ENCODE measurements at regions not wholly inside any gene's neighbourhood (a gene's known extent, or its start where the extent isn't known, plus 50 kb on each side); places are given as distances from the start of the nearest gene placed in this dataset.

DNA sequence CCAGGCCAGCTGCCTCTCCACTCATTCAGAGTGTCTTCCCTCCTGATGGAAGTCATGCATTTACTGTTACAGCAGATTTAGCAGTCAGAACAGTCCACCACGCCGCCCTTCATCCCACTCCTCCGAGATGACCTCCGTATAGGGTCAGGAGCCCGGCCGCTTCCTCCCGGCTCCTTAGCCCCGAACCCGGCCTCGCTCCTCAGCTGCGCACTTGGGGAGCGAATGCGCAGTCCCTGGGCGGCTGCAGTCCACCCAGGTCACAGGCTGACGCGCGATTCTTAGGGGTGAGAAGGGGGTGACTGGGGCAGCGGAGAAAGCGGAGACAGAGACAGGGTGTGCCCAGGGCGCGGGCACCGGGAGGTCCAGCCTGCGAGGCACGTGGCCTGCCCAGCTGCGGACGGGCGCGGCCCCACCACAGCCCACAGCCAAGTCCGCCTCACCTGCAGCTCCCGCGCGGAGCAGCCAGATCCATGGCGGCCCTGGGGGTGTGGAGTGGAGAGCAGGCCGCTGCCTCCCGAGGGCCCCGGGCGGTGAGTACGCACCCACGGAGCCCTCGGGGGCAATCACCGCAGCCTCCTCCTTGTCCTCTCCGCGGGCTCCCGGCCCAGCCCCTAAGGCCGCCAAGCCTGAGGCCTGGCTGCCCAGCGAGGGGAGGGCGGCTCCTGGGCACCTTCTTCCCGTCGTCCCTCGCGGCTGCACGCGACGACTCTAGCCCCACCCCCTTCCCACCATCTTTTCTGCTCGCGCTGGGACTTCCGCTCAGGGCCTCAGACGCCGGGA, 286.6 kb downstream of the BRD1 start:
- TF ChIP-seq, protein P1, sequence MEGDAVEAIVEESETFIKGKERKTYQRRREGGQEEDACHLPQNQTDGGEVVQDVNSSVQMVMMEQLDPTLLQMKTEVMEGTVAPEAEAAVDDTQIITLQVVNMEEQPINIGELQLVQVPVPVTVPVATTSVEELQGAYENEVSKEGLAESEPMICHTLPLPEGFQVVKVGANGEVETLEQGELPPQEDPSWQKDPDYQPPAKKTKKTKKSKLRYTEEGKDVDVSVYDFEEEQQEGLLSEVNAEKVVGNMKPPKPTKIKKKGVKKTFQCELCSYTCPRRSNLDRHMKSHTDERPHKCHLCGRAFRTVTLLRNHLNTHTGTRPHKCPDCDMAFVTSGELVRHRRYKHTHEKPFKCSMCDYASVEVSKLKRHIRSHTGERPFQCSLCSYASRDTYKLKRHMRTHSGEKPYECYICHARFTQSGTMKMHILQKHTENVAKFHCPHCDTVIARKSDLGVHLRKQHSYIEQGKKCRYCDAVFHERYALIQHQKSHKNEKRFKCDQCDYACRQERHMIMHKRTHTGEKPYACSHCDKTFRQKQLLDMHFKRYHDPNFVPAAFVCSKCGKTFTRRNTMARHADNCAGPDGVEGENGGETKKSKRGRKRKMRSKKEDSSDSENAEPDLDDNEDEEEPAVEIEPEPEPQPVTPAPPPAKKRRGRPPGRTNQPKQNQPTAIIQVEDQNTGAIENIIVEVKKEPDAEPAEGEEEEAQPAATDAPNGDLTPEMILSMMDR (conservative IDR thresholded peaks at IDR 0.05; ENCODE audit: low read depth, low read length): no peak
- H3K4me3 ChIP-seq (ENCODE audit: low read depth, low read length): no peak overlapping the region
- no peak for DNase-seq (ENCODE audit: low read depth)

DNA sequence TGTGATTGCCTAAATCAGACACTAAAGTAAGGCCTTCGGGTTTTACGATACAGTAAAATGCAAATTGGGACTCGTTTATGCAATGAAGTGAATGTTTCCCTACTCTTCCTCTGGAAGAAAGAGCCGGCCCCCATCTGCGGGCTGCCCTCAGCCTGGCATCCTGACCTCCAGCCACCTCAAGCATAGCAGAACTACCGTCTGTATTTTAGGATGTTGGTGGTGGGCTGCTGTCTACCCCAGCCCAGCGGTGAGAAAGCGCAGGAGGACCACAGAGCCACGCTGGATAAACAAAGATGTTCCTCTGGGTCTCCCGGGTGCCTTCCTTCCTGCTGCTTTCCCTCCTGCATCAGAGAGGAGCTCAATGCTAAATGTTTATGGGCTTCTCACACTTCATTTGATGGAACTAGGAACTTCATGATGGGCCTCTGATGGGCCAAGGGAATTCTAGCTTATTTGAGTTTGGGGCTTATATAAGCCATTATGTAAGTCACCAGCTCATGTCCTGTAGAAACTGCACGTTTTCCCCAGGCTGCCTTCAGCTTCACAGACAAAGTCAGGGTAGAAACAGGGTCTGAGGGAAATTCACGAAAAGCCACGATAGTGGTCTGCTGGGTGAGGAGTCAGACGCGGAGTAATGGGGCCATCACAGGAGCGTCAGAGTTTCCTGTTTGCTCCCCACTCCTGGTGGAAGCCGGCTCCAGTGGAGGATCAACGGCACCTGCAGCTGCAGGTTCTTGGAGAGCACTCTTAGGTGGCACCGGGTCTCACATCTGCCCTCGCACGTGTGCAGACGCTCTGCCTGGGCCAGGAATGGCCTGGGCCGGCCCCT, 287.4 kb downstream of the BRD1 start:
- DNase-seq (ENCODE audit: low read depth): no peak
- TF ChIP-seq, protein P1 (conservative IDR thresholded peaks at IDR 0.05; ENCODE audit: low read depth, low read length): no peak
- H3K4me3 ChIP-seq (ENCODE audit: low read depth, low read length): no peak overlapping the region

DNA sequence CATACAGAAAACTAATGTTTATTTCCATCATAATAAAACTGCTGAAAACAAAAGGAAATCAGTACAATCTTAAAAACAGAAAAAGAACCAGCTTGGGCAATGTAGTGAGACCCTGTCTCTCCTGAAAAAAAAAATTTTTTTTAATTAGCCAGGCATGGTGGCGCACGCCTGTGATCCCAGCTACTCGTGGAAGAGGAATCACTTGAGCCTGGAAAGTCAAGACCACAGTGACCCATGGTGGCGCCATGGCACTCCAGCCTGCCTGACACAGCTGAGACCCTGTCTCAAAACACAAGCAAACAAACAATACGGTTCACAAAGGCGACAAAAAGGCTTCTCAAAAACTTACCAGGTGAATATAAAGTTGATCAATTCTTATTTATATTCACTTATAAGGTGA, 289.7 kb downstream of the BRD1 start:
- no peak overlapping the region for H3K4me3 ChIP-seq (ENCODE audit: low read depth, low read length)
- no peak for DNase-seq (ENCODE audit: low read depth)
- TF ChIP-seq, protein P1 (conservative IDR thresholded peaks at IDR 0.05; ENCODE audit: low read depth, low read length): no peak

DNA sequence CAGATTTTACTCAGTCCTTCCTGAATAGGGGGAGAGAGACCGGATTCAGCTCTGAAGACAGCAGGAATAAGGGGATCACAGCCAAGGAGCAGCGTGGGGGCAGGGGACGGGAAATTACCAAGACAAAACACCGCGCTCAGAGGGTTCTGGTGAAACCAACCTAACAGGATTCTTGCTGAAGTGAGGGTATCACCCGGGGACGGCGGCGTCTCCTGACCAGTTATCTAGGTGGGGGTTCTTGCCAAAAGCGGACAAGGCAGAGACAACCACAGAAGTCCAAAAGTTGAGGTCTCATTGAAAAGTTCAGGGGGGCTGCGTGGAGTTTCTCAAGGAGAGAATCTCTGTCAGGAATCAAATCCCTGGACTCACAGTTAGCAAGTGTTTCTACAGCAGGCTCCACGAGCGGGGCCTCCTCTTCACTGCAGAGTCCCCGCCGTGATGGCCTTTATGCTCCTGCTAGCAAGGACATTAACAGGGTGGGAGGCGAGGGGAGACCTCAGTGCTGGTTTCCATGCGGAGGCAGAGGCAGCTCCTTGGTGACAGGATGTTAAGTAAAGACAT, 291.0 kb downstream of the BRD1 start:
- DNase-seq (ENCODE audit: low read depth): no peak

DNA sequence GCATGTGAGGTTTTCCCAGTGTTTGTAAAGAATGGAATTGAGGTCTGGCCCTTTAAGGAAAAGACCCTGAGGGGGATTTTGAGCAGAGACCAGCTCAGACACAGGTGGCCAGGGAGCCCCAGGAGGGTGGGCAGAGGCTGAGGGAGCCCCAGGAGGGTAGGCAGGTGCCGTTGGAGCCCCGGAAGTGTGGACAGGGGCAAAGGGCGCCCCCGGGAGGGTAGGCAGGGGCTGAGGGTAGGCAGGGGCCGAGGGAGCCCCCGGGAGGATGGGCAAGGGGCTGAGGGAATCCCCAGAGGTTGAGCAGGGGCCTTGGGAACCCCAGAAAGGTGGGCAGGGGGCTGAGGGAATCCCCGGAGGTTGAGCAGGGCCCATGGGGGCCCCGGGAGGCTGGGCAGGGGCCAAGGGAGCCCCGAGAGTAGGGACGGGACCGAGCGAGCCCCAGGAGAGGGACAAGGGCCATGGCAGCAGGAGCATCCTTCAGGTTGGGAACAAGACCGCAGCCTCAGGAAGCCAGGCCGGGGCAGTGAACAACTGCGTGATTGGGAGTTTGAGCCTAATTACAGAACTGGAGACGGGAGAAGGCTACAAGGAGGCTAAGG, 292.0 kb downstream of the BRD1 start:
- no peak overlapping the region for H3K4me3 ChIP-seq (ENCODE audit: low read depth, low read length)
- TF ChIP-seq, protein P1 (conservative IDR thresholded peaks at IDR 0.05; ENCODE audit: low read depth, low read length): no peak
- DNase-seq (ENCODE audit: low read depth): no peak

More for the DNA sequence above, 291.0 kb downstream of the BRD1 start:
- H3K4me3 ChIP-seq (ENCODE audit: low read depth, low read length): no peak overlapping the region
- TF ChIP-seq, protein P1 (conservative IDR thresholded peaks at IDR 0.05; ENCODE audit: low read depth, low read length): no peak

DNA sequence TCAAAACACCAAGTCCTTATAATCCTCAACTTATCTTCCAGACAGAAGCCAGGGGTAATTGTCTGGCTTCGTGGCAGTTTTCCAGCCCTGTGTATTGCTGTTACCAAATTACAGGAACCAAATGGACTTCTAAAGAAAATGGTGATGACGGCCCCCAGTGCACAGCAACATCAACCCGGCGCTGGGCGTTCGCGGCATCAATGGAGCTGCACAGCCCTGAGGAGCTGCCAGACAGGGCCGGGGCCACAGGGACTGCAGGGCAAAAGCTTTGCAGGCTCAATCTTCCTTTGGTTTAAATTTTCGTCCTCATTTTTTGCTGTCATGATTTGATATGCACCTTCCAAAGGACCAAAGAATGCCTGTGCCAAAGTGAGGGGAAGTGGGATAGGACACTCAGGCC, 292.5 kb downstream of the BRD1 start:
- no peak overlapping the region for H3K4me3 ChIP-seq (ENCODE audit: low read depth, low read length)
- TF ChIP-seq, protein P1 (conservative IDR thresholded peaks at IDR 0.05; ENCODE audit: low read depth, low read length): no peak
- DNase-seq (ENCODE audit: low read depth): no peak
